ENCODE measurements at regions not wholly inside any gene's neighbourhood (a gene's known extent, or its start where the extent isn't known, plus 50 kb on each side); places are given as distances from the start of the nearest gene placed in this dataset.

DNA sequence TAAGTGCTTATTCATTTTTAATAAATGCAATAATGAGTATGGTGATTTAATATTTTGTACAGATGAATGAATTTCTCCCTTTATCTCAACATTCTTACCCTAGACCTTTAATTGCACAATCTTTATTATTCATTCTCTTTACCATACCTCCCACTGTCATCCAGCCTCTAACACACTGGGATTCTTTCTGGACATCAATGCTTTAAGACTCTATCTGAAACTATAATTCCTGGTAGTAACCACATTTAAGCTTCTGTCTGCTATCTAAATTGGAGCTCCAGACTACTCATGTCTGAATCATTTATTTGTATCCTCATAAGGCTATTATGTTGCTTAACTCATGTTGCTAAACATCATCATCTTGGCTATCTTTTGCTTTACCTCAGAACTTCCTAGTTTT is 270.2 kb downstream of the ALG10B start:
- no peak for DNase-seq

DNA sequence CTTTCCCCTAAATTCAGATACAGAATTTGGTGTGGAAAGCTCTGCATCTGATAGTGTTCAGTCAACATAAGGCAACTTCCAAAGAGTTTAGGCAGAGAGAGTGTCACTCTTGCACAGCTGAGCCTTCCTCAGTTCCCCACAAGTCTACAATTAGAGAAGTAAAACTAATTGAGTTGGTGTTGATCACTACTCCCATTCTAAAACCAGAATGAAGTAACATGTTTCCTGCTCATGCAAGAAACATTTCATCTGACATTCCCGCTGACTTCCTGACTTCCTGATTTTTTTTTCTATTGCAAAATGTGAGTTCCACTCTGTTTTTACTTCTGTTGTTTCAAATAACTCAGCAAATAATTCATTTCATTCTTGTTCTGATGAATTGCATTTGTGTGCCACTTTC is 271.0 kb downstream of the ALG10B start:
- no peak for DNase-seq

- DNase-seq = no peak
Measured at GRCh38 chr12:38588624-38589305, 272.2 kb downstream of the ALG10B start.

GRCh38 chr12:38589306-38589632 is 272.7 kb downstream of the ALG10B start:
- DNase-seq = no peak

GRCh38 chr12:38601949-38602348 is 285.4 kb downstream of the ALG10B start:
- no peak for DNase-seq
